ENCODE measurements at regions not wholly inside any gene's neighbourhood (a gene's known extent, or its start where the extent isn't known, plus 50 kb on each side); places are given as distances from the start of the nearest gene placed in this dataset.

- TF ChIP-seq GATA2 (IDR thresholded peaks at IDR 0.05; ENCODE audit: low read depth, low read length) (no peak), GATA3 (IDR thresholded peaks at IDR 0.05; ENCODE audit: low read depth, low read length) (no peak)
These were observed 398.9 kb downstream of the IGSF11 start for GRCh38 chr3:118635711-118636110.

DNA sequence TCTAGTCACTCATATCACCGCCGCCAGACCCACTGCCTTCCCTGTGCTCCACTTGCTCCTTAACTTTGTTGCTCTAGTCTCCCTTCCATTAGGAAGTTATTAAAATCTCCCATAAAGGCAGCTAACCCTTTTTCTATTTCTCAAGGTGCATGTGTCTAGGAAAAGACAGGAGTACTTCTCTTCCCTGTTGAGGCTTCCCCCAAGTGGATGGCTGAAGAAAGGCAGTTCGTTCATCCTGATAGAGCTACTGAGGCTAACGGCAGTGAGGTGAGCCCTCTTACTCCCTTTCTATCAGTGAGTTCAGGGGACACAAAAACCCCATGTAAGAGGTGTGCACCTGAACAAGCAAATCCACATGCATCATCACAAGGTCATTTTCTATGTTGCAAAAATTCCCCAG lies 397.8 kb downstream of the IGSF11 start:
- TF ChIP-seq GATA2 (IDR thresholded peaks at IDR 0.05; ENCODE audit: low read depth, low read length) (no peak), GATA3 (IDR thresholded peaks at IDR 0.05; ENCODE audit: low read depth, low read length) (no peak)

GRCh38 chr3:118637846-118638245 lies 396.8 kb downstream of the IGSF11 start:
- no peak for TF ChIP-seq GATA3 (IDR thresholded peaks at IDR 0.05; ENCODE audit: low read depth, low read length)
- no peak for TF ChIP-seq GATA2 (IDR thresholded peaks at IDR 0.05; ENCODE audit: low read depth, low read length)

DNA sequence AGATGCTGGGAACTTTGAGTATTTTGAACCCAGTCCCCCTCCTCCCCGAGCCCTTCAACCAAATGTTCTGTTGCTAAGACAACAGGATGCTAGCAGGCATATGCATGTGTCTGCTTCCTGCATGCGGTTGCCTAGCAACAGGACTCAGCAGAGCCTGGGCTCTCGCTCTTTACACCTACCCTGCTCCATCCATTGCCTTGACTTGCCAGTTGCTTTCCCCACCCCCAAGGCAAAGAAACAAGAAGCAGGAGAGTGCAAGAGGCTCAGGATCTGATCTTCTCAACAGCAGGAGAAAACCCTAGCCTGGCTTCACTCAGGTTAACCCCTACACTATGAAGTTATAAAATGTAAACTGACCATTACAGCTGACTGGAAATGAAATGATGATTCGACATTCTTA lies 393.0 kb downstream of the IGSF11 start:
- no peak for TF ChIP-seq GATA2 (IDR thresholded peaks at IDR 0.05; ENCODE audit: low read depth, low read length)
- no peak for TF ChIP-seq GATA3 (IDR thresholded peaks at IDR 0.05; ENCODE audit: low read depth, low read length)

DNA sequence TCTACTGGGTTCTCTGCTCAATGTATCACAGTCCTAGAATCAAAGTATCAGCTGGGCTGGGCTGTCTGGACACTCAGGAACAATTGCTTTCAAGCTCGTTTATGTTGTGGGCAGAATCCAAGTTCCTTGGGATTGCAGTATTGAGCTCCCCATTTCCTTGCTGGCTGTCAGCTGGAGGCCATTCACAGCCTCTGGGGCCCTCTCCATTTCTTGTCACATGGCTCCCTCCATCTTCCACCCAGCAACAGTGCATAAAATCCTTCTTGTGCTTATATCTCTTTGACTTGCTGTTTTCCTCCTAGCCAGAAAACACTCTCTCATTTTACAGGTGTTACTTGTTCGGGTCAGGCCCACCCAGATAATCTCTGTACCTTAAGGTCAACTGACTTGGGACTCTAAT lies 363.5 kb downstream of the IGSF11 start:
- TF ChIP-seq GATA2 (IDR thresholded peaks at IDR 0.05; ENCODE audit: low read depth, low read length) (no peak), GATA3 (IDR thresholded peaks at IDR 0.05; ENCODE audit: low read depth, low read length) (no peak)

- TF ChIP-seq GATA3 (IDR thresholded peaks at IDR 0.05; ENCODE audit: low read depth, low read length) = no peak
- no peak for TF ChIP-seq GATA2 (IDR thresholded peaks at IDR 0.05; ENCODE audit: low read depth, low read length)
These were observed 359.3 kb downstream of the IGSF11 start for GRCh38 chr3:118675305-118675704.

DNA sequence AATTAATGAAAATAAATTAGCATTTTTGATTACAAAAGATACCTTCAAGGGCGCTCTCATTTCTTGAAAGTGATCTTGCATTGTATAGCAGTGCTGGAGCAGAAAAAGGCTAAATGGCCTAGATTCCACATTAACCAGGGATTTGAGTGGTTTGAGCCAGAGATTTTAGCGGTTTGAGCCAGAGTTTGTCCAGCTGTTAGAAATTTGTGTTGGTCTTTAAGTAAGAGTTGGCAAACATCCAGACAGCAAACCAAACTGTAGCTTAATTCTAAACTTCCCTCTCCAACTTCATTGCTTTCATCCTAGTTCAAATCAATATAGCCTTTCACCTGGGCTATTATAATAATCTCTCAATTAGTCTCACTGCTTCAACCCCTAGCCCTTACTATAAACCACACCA lies 351.7 kb downstream of the IGSF11 start:
- TF ChIP-seq GATA3 (IDR thresholded peaks at IDR 0.05; ENCODE audit: low read depth, low read length) = no peak
- TF ChIP-seq GATA2 (IDR thresholded peaks at IDR 0.05; ENCODE audit: low read depth, low read length) = no peak

DNA sequence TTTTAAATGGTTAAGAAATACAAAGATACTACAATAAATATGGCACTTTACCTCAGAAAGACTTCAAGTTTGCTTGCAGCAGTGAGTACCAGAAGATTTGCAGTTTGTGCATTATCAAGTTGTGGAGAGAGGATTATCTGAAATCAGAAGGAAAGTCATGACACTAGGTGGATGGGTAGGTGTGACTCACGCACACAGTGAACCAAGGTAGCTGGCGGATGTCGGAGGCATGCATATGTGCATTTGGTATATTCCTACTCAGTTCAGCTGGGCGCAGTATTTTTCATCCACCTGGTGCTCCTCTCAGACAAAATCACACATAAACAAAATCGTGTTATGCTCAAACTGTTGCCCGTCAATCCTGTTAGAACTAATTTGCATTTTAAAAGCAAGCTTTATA lies 351.0 kb downstream of the IGSF11 start:
- TF ChIP-seq GATA2 (IDR thresholded peaks at IDR 0.05; ENCODE audit: low read depth, low read length) (no peak), GATA3 (IDR thresholded peaks at IDR 0.05; ENCODE audit: low read depth, low read length) (no peak)

- TF ChIP-seq GATA3 (IDR thresholded peaks at IDR 0.05; ENCODE audit: low read depth, low read length) (no peak), GATA2 (IDR thresholded peaks at IDR 0.05; ENCODE audit: low read depth, low read length) (no peak)
These were observed 346.2 kb downstream of the IGSF11 start for GRCh38 chr3:118688396-118688884.

GRCh38 chr3:118692416-118692815 lies 342.2 kb downstream of the IGSF11 start:
- TF ChIP-seq GATA2 (IDR thresholded peaks at IDR 0.05; ENCODE audit: low read depth, low read length) (no peak), GATA3 (IDR thresholded peaks at IDR 0.05; ENCODE audit: low read depth, low read length) (no peak)

- TF ChIP-seq GATA3 (IDR thresholded peaks at IDR 0.05; ENCODE audit: low read depth, low read length) = no peak
- TF ChIP-seq GATA2 (IDR thresholded peaks at IDR 0.05; ENCODE audit: low read depth, low read length) = no peak
These were observed 329.0 kb downstream of the IGSF11 start for GRCh38 chr3:118705487-118706219.

DNA sequence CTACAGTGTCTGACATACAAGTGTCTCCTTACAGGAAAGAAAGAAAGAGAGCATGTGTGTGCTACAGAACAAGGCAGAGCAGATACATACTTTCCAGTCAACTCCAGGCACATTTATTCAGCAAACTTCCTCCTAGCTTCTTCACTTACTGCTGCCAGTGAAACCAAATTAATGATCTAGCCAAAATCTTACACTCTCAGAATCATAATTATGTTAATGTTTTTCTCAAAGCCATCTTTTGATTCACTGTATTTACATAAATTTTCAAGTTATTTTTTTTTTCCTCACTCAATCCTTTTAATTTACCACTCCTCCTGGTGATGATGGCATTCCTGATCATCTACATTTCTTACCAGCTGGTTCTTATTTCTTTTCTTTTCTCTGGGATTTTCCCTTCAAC lies 326.7 kb downstream of the IGSF11 start:
- TF ChIP-seq GATA3 (IDR thresholded peaks at IDR 0.05; ENCODE audit: low read depth, low read length) = no peak
- TF ChIP-seq GATA2 (IDR thresholded peaks at IDR 0.05; ENCODE audit: low read depth, low read length) = no peak

- no peak for TF ChIP-seq GATA3 (IDR thresholded peaks at IDR 0.05; ENCODE audit: low read depth, low read length)
These were observed 324.1 kb downstream of the IGSF11 start for GRCh38 chr3:118710532-118710931.

DNA sequence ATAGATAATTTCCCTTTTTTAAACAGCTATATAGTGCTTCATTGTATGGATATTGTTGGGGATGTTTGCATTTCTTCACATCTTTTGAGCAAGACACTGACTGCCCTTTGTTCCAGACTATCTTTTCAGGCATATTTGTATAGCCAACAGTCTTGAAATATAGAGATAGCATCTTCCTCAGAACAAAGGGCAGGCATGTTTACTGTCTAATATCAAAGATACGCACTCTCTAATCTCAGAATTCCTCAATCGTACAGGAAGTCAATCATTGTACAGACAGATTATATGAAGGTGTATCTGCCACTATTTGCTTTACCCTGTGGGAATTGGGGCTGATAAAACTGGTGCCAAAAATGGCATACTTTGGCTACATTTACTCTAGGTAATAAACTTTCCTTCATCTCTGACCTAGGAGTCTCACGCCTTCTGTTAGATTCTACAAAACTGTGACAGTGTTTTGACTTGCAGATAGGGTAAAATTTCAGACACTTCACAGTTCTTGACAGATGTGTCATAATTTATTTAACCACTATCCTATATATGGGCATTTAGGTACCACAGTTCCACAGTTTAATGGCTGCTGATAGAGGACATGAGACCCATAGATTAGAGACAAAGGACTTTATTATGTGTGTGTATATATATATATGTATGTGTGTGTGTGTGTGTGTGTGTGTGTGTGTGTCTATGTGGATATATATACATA lies 321.0 kb downstream of the IGSF11 start:
- no peak for TF ChIP-seq GATA3 (IDR thresholded peaks at IDR 0.05; ENCODE audit: low read depth, low read length)
- TF ChIP-seq GATA2 (IDR thresholded peaks at IDR 0.05; ENCODE audit: low read depth, low read length) = no peak

DNA sequence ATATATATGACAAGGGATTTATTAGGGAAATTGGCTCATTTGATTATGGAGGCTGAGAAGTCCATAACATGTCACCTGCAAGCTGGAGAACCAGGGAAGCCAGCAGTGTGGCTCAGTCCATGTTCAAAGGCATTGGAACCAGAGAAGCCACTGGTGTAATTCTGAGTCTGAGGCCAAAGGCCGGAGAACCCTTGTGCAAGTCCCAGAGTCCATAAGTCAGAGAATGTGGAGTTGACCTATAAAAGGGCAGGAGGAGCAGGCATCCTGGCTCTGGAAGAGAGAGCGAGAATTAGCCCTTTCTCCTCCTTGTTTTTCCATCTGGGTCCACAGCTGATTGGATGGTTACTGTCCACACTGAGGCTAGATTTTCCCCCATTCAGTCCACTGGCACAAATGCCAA lies 319.8 kb downstream of the IGSF11 start:
- no peak for TF ChIP-seq GATA2 (IDR thresholded peaks at IDR 0.05; ENCODE audit: low read depth, low read length)
- no peak for TF ChIP-seq GATA3 (IDR thresholded peaks at IDR 0.05; ENCODE audit: low read depth, low read length)
